Stimulated activated CD8-positive, alpha-beta memory T cell treated with anti-CD3 and anti-CD28 coated beads, Interleukin-12 subunit alpha, Interleukin-12 subunit beta, amount 100 ng/mL, for 4 hours (primary cell): ENCODE measurements at regions not wholly inside any gene's neighbourhood (a gene's known extent, or its start where the extent isn't known, plus 50 kb on each side); places are given as distances from the start of the nearest gene placed in this dataset.

Experiments
- DNase-seq: peaks from one replicate; pipeline ENCODE4 v3.0.0-alpha.2; 2020; ENCODE audit warnings: low read depth

- DNase-seq: no peak
Measured at GRCh38 chr6:164453835-164454234, 855.6 kb downstream of the C6orf118 start.

- no peak for DNase-seq
Measured at GRCh38 chr6:164442572-164442971, 866.8 kb downstream of the C6orf118 start.

DNA sequence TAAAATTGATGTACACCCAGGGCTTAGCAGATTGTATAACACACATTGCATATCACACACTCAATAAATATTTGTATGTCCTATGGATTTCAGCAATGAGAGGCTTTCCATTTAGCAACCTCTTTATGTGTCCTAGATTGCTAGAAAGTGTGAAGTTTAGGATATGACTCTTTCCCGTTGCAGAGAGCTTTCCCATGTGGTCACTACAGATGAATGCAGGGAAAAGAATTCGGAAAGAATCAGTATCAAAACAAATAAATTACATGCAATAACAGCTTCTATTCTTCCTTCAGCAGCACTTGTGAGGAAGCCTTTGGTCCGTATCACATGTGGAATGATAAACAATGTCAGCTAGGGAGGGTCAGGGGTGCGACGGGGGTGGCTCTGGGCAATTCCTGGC is 870.1 kb downstream of the C6orf118 start:
- DNase-seq: no peak

GRCh38 chr6:164436976-164437375 is 872.4 kb downstream of the C6orf118 start:
- no peak for DNase-seq

DNA sequence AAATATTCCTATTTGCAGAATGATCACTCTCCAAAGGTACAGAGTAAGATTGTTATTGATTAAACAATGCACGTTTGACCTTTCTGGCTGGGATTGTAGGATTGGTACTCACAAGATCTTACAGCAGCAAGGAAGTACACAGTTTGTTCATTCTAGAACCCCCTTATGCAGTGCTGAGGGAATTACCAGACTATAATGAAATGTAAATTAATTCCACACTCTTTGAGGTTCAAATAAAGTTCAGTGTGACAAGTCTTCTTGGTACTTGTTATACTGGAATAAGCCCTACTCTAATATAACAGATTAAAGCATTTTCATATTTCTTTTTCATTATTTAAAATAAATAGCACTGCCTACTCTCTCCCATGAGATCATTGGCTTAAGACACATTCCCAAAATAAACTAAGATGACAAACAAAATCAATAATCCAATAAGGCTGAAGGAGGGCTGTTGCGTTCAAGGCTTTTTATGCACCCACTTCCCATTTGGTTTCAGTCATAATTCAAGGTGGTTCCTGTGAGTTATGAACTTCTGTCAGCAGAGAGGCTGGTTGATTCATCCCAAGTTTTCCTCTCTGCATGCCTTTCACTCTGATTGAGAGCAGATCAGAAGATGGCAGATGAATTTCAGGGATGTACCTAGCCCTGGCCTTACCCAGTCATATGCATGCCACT is 881.5 kb downstream of the C6orf118 start:
- DNase-seq: no peak

- DNase-seq: no peak
Measured at GRCh38 chr6:164424489-164424888, 884.9 kb downstream of the C6orf118 start.

- no peak for DNase-seq
Measured at GRCh38 chr6:164419099-164419498, 890.3 kb downstream of the C6orf118 start.

- DNase-seq: no peak
Measured at GRCh38 chr6:164418262-164418588, 891.2 kb downstream of the C6orf118 start.

DNA sequence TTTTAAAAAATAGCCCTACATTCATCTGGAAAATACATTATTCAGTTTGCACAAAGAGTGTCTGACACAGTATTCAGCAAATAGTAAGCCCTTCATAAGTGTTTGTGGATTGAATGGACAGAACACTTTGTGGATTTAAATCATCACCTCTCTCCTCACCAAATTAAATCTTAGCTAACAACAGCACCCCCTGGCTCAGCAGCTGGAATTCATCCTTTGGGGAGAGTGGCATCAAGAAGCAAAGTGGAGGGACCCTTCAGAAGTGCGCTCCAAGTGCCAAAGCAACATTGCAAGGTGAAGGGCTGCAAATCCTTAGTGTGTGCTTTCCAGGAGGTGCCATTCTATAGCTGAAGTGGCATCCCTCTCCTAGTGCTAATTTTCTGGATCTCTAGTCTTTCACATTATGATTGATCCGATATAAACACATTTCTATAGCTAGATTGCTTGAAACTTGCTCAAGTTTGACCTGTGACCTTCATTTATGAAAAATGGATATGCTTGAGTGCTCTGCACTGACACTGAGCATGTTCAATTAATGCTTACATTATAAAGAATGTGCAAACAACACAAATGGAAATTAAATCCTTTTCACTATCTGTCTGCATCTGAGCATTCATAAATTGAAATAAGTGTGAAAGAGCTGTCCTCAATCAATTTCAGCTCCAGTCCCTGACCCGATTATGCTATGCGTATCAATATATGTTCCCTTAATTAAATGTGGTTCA is 891.7 kb downstream of the C6orf118 start:
- DNase-seq: no peak

- DNase-seq: no peak
Measured at GRCh38 chr6:164415832-164416563, 893.4 kb downstream of the C6orf118 start.

- DNase-seq: no peak
Measured at GRCh38 chr6:164414695-164415094, 894.7 kb downstream of the C6orf118 start.

DNA sequence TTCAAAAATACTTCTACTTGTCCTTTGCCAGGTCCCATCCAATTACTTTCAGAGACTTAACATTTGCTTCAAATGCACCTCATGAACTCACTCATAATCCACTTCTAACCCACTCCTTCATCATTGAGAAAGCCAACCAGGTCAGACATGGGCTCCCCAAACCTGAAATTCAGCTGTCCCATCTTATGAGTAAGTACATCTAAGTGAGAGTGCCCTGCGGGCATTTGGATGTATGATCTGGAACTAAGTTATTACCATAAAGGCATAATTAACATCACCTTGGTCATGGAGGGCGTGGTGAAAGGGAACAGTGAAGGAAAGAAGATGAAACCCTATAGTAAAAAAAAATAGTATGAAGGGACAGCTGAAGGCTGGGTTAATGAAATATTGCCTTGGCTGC is 896.8 kb downstream of the C6orf118 start:
- DNase-seq: no peak

DNA sequence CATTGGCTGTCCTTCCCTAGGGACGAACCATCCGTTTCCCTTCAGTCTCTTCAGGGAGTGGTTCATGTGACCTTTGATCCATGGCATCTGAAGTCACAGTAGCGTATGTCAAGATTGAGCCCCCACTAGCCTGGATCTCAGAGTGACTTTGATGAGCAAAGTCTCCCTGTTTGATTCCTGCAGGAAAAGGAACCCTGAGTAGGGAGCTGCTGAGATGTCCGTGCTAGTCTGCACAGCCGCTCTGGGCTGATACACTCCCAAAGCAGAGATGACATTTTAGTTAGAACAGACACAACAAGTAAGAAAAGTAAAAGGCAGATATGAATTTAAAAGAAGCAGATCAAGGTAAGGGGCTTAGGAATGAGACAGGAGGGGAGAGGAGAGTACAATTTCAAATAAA is 899.4 kb downstream of the C6orf118 start:
- no peak for DNase-seq

- no peak for DNase-seq
Measured at GRCh38 chr6:164409309-164410009, 899.9 kb downstream of the C6orf118 start.

- no peak for DNase-seq
Measured at GRCh38 chr6:164408868-164409267, 900.5 kb downstream of the C6orf118 start.

DNA sequence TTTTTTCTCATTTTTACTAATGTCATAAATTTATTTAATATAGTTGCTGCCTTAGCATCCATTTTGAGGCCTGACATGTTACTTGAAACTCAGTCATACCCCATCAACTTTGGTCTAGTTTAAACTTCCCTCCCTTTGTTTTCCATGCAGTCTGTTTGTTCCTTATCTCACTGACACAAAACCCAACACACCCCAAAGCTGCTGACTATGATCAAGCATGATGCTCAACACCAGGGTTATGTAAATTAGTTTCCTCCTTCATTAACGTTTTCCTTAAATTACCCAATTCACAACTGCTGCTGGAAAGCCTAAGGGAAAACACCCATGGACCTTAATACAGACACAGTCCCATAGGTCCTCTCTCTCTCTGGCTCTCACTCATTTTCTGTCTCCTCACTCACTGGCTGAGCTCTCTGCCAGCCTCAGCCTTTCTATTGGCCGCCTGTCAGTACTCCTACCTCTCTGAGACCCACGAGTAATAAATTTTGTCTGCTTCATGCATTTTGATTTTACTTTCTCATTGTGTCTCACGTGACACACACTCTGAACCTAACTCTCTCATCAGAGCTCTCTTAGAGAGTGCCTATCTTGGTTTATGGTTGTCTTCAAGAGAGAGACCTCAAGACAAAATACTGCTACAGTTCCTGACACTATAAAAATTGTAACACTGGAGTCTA is 904.5 kb downstream of the C6orf118 start:
- no peak for DNase-seq

- no peak for DNase-seq
Measured at GRCh38 chr6:164401871-164402270, 907.5 kb downstream of the C6orf118 start.

DNA sequence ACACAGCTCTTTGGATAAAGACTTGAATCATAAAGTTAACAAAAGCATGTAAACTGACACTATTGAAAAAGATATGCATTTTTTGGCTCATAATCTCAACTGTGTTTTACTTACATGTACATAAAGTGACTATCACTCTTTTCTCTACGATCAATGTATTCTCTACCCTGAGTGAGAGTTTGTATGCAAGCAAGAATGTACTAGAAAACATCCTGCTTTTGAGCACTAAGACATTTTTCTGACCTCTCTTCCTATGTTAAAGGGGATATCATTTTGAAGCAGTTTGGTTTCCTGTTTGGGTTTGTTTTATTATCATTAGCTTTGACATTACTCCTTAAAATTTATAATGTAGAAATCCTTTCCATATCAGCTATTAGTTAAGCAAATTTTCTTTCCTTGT is 910.8 kb downstream of the C6orf118 start:
- DNase-seq: no peak

DNA sequence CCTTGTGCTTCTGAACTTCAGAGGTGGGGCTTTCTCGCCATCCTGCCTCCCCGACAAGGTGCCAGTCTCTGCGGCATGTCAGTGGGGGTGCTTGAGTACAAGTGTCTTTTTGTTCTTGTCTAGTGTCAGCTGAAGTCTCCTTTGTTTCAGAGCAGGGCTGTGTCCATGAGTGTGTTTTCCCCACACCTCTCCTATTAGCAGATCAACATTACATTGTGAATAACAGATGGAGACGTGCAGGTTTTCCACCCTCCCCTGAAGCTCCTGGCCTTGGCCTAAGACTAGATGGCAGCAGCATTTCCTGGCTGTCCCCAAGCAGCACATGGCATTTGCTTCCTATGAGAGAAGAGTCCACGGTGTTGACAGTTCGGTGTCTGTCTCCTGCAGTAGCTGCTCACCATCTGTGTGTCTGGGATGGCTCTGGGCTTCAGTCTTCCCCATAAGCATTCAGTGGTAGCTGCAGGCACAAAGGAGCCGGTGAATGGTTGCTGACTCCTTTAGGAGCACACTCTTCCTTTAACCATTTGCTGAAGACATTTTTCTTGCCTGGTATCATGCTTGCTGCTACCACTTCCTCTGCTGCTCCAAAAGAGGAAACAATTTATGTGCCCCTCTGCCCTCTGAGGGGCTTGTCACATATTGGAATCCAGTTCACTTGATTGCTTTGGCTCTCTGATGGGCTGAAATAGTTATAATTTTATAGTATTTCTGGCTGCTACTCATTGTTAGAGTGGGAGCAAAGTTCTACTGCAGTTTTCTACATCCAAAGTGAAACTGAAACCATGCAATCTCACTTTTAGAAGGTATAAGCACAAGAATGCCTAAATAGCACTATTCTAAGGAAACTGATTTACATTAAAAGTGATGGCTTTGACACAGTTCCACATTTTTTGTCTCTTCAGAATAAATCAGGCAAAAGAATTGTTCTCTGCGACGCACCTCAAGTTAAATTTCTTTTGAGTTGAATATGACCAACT is 913.0 kb downstream of the C6orf118 start:
- no peak for DNase-seq

DNA sequence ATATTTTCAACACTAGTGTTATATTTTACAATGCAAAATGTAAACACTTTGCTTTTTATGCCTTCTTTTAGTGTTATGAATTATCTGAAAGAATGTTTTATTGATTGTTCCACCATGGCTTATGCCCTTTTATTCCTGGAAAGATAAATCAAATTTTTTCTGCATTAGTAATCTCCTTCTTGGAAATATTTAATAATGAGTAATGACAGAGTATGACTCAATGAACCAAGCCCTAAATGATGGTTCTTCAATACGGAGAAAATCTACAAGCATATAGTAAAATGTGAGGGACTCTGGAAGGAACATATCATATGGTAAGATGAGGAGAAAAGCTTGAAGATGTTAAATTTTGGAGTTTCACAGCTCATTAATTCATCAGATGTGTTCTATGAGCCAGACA is 929.6 kb downstream of the C6orf118 start:
- no peak for DNase-seq

DNA sequence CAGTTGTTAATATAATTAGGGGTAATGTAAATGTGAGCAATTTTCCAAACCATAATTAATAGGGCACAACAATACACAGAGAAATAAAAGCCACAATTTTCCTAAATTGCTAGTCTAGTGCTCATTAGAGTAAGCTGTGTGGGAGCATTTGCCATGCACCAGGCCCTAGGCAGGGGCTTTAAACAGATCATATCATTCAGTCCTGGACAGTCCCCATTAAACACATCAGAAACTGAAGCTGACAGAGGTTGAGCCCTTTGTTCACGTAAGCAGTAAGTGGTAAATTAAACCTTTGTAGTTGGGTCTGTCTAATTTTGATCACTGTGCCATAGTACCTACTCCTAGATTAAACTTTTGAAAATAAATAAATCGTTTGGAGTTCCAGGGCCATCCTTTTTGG is 931.1 kb downstream of the C6orf118 start:
- DNase-seq: no peak
